ENCODE measurements at regions not wholly inside any gene's neighbourhood (a gene's known extent, or its start where the extent isn't known, plus 50 kb on each side); places are given as distances from the start of the nearest gene placed in this dataset.

DNA sequence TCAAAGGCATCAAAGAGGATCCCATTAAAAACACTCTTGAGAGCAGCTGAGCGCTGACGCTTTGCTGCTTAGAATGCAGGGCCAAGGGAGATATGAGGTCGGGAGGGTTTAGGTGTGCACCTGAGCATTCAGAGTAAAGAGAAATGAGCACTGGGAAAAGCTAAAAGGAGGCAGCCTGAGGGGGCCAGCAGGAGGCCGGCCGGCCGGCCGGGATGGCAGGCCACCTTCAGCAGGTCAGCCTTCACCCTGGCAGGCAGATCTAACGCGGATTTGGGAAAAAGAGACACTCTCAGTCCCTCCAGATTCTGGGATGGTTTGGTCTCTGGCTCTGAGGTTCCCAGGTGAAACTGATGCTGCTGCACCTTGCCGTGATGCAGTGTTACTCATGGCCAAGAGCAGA lies 393.5 kb downstream of the TRIML1 start:
- Histone ChIP-seq H3K27ac (no peak overlapping the region), H3K9me3 (no peaks in the 10 kb centered on the region), H3K4me1 (no peaks in the 10 kb centered on the region), H3K27me3 (no peaks in the 10 kb centered on the region), H3K4me3 (no peak overlapping the region), H3K36me3 (no peaks in the 10 kb centered on the region)
- no peak for DNase-seq
- intact Hi-C loops (cut with DNase I; ENCODE audit: low total_unique reads): no loop called here
- TF ChIP-seq, protein P1, sequence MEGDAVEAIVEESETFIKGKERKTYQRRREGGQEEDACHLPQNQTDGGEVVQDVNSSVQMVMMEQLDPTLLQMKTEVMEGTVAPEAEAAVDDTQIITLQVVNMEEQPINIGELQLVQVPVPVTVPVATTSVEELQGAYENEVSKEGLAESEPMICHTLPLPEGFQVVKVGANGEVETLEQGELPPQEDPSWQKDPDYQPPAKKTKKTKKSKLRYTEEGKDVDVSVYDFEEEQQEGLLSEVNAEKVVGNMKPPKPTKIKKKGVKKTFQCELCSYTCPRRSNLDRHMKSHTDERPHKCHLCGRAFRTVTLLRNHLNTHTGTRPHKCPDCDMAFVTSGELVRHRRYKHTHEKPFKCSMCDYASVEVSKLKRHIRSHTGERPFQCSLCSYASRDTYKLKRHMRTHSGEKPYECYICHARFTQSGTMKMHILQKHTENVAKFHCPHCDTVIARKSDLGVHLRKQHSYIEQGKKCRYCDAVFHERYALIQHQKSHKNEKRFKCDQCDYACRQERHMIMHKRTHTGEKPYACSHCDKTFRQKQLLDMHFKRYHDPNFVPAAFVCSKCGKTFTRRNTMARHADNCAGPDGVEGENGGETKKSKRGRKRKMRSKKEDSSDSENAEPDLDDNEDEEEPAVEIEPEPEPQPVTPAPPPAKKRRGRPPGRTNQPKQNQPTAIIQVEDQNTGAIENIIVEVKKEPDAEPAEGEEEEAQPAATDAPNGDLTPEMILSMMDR (IDR thresholded peaks at IDR 0.05): no peak

- Histone ChIP-seq H3K27ac (no peak overlapping the region), H3K4me1 (no peaks in the 10 kb centered on the region)
- intact Hi-C loops (cut with DNase I; ENCODE audit: low total_unique reads): no loop called here
Measured at GRCh38 chr4:188534297-188534696, 395.1 kb downstream of the TRIML1 start.

DNA sequence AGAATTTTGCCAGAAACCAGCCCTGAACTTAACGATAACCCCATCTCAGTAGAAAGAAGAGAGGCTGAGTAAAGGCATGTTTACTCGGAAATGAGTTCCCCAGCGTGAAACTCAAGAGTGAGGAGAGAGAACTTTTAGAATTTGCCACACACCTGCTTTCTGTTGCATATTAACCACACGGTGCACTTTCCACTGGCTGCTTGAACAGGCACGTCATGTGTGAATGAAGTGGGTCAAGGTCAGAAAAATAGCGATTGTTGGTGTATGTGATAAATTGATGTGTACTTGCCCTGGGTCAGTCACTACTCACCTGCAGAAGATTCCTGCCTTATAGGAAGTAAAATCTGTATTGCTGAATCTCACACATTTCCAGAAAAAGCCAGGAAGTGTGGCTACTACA lies 395.7 kb downstream of the TRIML1 start:
- H3K36me3 ChIP-seq: no peaks in the 10 kb centered on the region
- peaks cover 0 to 10% (median 0%) of the 10 kb centered on the region in 3 donors for H3K9me3 ChIP-seq
- H3K4me1 ChIP-seq: no peaks in the 10 kb centered on the region
- no peaks in the 10 kb centered on the region for H3K27me3 ChIP-seq
- no peak overlapping the region for H3K4me3 ChIP-seq
- DNase-seq: no peak
- TF ChIP-seq, protein P1 (IDR thresholded peaks at IDR 0.05): no peak
- intact Hi-C loops (cut with DNase I; ENCODE audit: low total_unique reads): no loop called here
- H3K27ac ChIP-seq: no peak overlapping the region

More at GRCh38 chr4:188534297-188534696, 395.1 kb downstream of the TRIML1 start:
- no peak for DNase-seq
- TF ChIP-seq, protein P1 (IDR thresholded peaks at IDR 0.05): no peak
- Histone ChIP-seq H3K36me3 (no peaks in the 10 kb centered on the region), H3K27me3 (no peaks in the 10 kb centered on the region), H3K4me3 (no peak overlapping the region), H3K9me3 (peaks cover 0 to 10% (median 0%) of the 10 kb centered on the region in 3 donors)

DNA sequence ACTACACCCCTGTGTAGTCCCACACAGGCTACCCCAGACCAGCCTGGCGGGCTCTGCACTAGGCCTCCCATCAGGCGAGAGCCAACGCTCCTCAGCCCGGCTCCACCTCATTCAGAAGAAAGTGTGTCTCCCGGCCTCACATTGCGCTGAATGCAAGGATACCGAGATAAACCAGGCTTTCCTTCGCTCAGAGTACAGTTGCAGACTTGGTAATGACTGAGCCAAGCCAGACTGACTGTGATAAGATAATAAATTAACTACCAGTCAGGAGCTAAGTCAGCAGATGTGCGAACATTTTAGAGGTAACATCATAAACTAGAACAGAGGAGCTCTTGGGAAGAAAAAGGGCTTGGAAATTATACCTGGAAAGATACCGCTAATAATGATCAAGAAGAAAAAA lies 397.6 kb downstream of the TRIML1 start:
- Histone ChIP-seq H3K36me3 (no peaks in the 10 kb centered on the region), H3K4me3 (no peak overlapping the region), H3K4me1 (no peaks in the 10 kb centered on the region), H3K27me3 (no peaks in the 10 kb centered on the region), H3K9me3 (peaks cover 0 to 10% (median 0%) of the 10 kb centered on the region in 3 donors), H3K27ac (no peak overlapping the region)
- intact Hi-C loops (cut with DNase I; ENCODE audit: low total_unique reads): no loop called here
- TF ChIP-seq, protein P1 (IDR thresholded peaks at IDR 0.05): no peak
- DNase-seq: no peak

DNA sequence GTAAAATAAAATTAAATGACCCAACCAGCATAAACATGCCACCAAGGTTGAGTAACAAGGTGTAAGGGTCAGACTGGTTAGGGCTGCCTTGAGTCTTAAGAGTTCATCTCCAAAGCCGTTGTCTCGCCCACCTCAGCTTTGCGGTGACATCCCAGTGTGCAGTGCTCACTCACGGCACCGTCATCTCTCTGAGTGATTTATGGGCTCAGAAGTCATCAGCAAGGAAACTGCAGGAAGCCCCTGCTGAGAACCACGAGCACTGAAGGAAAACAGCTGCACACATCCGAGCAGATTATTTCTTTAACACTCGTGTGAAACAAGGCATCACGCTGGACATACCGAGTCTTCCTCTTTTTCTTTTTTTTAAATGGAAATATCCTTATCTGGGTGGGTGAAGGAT lies 411.1 kb downstream of the TRIML1 start:
- no peak for DNase-seq
- Histone ChIP-seq H3K4me1 (no peaks in the 10 kb centered on the region), H3K27ac (no peak overlapping the region), H3K27me3 (no peaks in the 10 kb centered on the region), H3K36me3 (no peaks in the 10 kb centered on the region), H3K4me3 (no peak overlapping the region), H3K9me3 (no peaks in the 10 kb centered on the region)
- TF ChIP-seq, protein P1 (IDR thresholded peaks at IDR 0.05): no peak
- intact Hi-C loops (cut with DNase I; ENCODE audit: low total_unique reads): no loop called here

DNA sequence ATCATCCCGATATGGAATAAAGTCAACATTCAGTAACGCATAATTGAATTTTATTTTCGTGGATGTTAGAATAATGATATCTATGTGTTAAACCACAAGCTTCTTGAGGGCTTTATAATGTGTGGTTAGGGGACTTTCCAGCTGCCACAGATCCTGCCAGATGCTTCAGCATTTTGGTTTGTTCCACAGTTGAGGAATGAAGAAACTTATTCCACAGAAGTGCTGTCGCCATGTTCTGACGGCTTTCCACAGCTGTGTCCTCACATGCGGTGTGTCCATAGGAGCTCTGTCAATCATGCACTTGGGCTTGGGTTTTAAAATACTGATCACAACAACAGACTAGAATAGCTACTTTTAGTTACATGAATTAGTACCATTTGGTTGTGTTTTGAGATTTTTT lies 411.9 kb downstream of the TRIML1 start:
- no peaks in the 10 kb centered on the region for H3K4me1 ChIP-seq
- H3K27me3 ChIP-seq: no peaks in the 10 kb centered on the region
- no peaks in the 10 kb centered on the region for H3K36me3 ChIP-seq
- TF ChIP-seq, protein P1 (IDR thresholded peaks at IDR 0.05): no peak
- no peak overlapping the region for H3K4me3 ChIP-seq
- H3K9me3 ChIP-seq: no peaks in the 10 kb centered on the region
- no peak overlapping the region for H3K27ac ChIP-seq
- intact Hi-C loops (cut with DNase I; ENCODE audit: low total_unique reads): no loop called here
- no peak for DNase-seq
